BE2C (cell line): ENCODE measurements at regions not wholly inside any gene's neighbourhood (a gene's known extent, or its start where the extent isn't known, plus 50 kb on each side); places are given as distances from the start of the nearest gene placed in this dataset.

Source experiments
- DNase-seq: peaks from one replicate; pipeline ENCODE4 v3.0.0-alpha.2; 2020
- H3K27me3 ChIP-seq: fragments of 250-450 bp; sonication (Bioruptor Pico); 2 replicates; pipeline ENCODE4 v1.5.1; 2020; ENCODE audit warnings: mild to moderate bottlenecking
- H3K36me3 ChIP-seq: fragments of 250-450 bp; sonication (Bioruptor Pico); 2 replicates; pipeline ENCODE4 v1.5.1; 2020; ENCODE audit warnings: mild to moderate bottlenecking
- H3K4me1 ChIP-seq: fragments of 250-450 bp; sonication (Bioruptor Pico); 2 replicates; pipeline ENCODE4 v1.5.1; 2020
- H3K4me3 ChIP-seq: 2 replicates; pipeline ENCODE4 v1.5.1; 2011; ENCODE audit warnings: low read depth, low read length
- H3K9me3 ChIP-seq: fragments of 250-450 bp; sonication (Bioruptor Pico); 2 replicates; pipeline ENCODE4 v1.5.1; 2020
- CTCF ChIP-seq: IDR thresholded peaks from 2 replicates; pipeline ENCODE4 v1.5.1; 2012; ENCODE audit warnings: mild to moderate bottlenecking, low read depth, low read length

GRCh38 chr6:169046021-169046420 is 207.6 kb downstream of the THBS2 start:
- DNase-seq = no peak
- Histone ChIP-seq H3K4me3 (no peak overlapping the region), H3K36me3 (no peaks in the 10 kb centered on the region), H3K4me1 (no peaks in the 10 kb centered on the region), H3K27me3 (no peaks in the 10 kb centered on the region), H3K9me3 (no peaks in the 10 kb centered on the region)
- no peak for TF ChIP-seq CTCF

- no peaks in the 10 kb centered on the region for H3K9me3 ChIP-seq
- H3K36me3 ChIP-seq = no peaks in the 10 kb centered on the region
- no peaks in the 10 kb centered on the region for H3K27me3 ChIP-seq
- H3K4me3 ChIP-seq = no peak overlapping the region
- no peak for DNase-seq
- H3K4me1 ChIP-seq = no peaks in the 10 kb centered on the region
- no peak for TF ChIP-seq CTCF
These were observed 208.2 kb downstream of the THBS2 start for GRCh38 chr6:169045486-169045885.

GRCh38 chr6:169044381-169045230 is 209.0 kb downstream of the THBS2 start:
- TF ChIP-seq CTCF = no peak
- no peaks in the 10 kb centered on the region for H3K9me3 ChIP-seq
- no peaks in the 10 kb centered on the region for H3K4me1 ChIP-seq
- H3K4me3 ChIP-seq = no peak overlapping the region
- no peaks in the 10 kb centered on the region for H3K27me3 ChIP-seq
- no peak for DNase-seq
- H3K36me3 ChIP-seq = no peaks in the 10 kb centered on the region

GRCh38 chr6:169042061-169042460 is 211.6 kb downstream of the THBS2 start:
- no peaks in the 10 kb centered on the region for H3K9me3 ChIP-seq
- no peaks in the 10 kb centered on the region for H3K27me3 ChIP-seq
- H3K4me1 ChIP-seq = no peaks in the 10 kb centered on the region
- DNase-seq = no peak
- no peak overlapping the region for H3K4me3 ChIP-seq
- H3K36me3 ChIP-seq = no peaks in the 10 kb centered on the region
- no peak for TF ChIP-seq CTCF

GRCh38 chr6:169041078-169041477 is 212.6 kb downstream of the THBS2 start:
- H3K4me3 ChIP-seq = no peak overlapping the region
- no peaks in the 10 kb centered on the region for H3K36me3 ChIP-seq
- no peaks in the 10 kb centered on the region for H3K9me3 ChIP-seq
- TF ChIP-seq CTCF = no peak
- no peaks in the 10 kb centered on the region for H3K27me3 ChIP-seq
- no peak for DNase-seq
- H3K4me1 ChIP-seq = no peaks in the 10 kb centered on the region

GRCh38 chr6:169038691-169039090 is 215.0 kb downstream of the THBS2 start:
- Histone ChIP-seq H3K36me3 (no peaks in the 10 kb centered on the region), H3K4me1 (no peaks in the 10 kb centered on the region), H3K27me3 (no peaks in the 10 kb centered on the region), H3K4me3 (no peak overlapping the region), H3K9me3 (no peaks in the 10 kb centered on the region)
- no peak for DNase-seq
- no peak for TF ChIP-seq CTCF
